ENCODE measurements at regions not wholly inside any gene's neighbourhood (a gene's known extent, or its start where the extent isn't known, plus 50 kb on each side); places are given as distances from the start of the nearest gene placed in this dataset.

DNA sequence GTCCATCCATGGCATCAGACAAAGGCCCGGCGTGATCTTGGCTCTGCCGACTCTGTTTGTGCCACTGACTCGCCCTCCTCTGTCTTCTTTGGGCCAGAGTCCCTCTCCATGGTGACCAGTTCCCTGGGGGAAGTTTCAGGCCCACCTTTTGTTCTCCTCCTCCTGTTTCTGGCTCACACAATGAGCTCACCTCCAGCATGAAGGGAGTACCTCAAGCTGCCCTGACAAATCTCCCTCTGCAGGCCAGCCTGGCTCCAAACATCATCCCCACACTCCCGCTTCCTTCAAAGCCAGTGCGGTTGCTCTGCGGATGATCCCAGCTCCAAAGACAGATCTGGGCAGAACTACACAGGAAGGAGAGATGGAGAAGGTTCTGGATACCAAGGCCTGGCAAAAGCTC lies 576.6 kb downstream of the NPHP4 start:
- TF ChIP-seq, protein P1, sequence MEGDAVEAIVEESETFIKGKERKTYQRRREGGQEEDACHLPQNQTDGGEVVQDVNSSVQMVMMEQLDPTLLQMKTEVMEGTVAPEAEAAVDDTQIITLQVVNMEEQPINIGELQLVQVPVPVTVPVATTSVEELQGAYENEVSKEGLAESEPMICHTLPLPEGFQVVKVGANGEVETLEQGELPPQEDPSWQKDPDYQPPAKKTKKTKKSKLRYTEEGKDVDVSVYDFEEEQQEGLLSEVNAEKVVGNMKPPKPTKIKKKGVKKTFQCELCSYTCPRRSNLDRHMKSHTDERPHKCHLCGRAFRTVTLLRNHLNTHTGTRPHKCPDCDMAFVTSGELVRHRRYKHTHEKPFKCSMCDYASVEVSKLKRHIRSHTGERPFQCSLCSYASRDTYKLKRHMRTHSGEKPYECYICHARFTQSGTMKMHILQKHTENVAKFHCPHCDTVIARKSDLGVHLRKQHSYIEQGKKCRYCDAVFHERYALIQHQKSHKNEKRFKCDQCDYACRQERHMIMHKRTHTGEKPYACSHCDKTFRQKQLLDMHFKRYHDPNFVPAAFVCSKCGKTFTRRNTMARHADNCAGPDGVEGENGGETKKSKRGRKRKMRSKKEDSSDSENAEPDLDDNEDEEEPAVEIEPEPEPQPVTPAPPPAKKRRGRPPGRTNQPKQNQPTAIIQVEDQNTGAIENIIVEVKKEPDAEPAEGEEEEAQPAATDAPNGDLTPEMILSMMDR (IDR thresholded peaks at IDR 0.05 in 4 of 5, conservative IDR thresholded peaks at IDR 0.05 in 1 of 5) = no peak
- TF ChIP-seq POLR2A (IDR thresholded peaks at IDR 0.05) = no peak

Measured in gastrocnemius medialis (tissue), 4 donors.